H54 (cell line): ENCODE measurements at regions not wholly inside any gene's neighbourhood (a gene's known extent, or its start where the extent isn't known, plus 50 kb on each side); places are given as distances from the start of the nearest gene placed in this dataset.
"Not testable (repeated sequence)": the region's sequence is repeated elsewhere in the genome, so short reads cannot be mapped to it uniquely, and the experiment has no call there.

Experiments used
- DNase-seq: peaks from one replicate; pipeline ENCODE4 v3.0.0; 2011; ENCODE audit warnings: low spot score, mixed read lengths; ENCODE audit not compliant: insufficient read length
- FAIRE-seq: peaks from 3 replicates; lab custom pipeline; 2011; peaks lifted over from hg19 to GRCh38; lab: Jason Lieb, UNC
- POLR2A ChIP-seq: IDR thresholded peaks from 2 replicates; pipeline ENCODE4 v1.6.1; 2011; ENCODE audit warnings: low read depth, mild to moderate bottlenecking, low read length

- DNase-seq: no peak
- FAIRE-seq: no peak
- no peak for TF ChIP-seq POLR2A
These were observed 63.1 kb upstream of the NDN start for GRCh38 chr15:23750179-23750578.

DNA sequence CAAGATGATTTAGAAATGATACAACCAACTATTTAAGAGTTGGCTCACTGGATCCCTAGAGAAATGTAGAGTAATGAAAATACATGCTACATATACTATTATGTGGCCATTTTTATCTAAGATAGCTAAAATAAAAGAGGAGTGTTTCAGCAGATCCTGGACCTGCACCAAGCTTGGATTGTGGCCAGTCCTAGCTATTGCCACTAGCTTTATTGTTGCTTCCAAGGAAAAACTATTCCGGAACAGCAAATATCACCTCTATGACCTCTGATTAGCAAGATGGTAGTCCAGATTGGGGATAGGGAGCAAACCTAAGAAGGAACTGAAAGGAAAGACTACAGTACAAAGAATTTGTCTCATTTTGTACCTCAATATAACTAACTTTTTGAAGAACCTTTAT is 63.7 kb upstream of the NDN start:
- no peak for TF ChIP-seq POLR2A
- FAIRE-seq (no peak), DNase-seq (no peak)

- DNase-seq (no peak), FAIRE-seq (no peak)
- TF ChIP-seq POLR2A: no peak
These were observed 66.1 kb upstream of the NDN start for GRCh38 chr15:23753248-23753647.

DNA sequence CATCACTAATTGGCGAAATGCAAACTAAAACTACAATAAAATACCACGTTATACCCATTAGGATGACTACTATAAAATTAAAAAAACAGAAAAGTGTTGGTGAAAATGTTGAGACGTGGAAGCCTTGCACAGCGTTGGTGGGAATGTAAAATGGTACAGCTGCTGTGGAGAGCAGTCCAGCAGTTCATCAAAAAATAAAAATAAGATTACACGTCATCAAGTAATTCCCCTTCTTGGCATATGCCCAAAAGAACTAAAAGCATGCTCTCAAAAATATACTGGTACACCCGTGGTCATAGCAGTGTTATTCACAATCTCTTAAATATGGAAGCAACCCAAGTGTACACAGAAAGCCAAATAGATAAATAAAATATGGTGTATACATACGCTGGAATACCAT is 71.8 kb upstream of the NDN start:
- DNase-seq (no peak), FAIRE-seq (no peak)
- TF ChIP-seq POLR2A: no peak

DNA sequence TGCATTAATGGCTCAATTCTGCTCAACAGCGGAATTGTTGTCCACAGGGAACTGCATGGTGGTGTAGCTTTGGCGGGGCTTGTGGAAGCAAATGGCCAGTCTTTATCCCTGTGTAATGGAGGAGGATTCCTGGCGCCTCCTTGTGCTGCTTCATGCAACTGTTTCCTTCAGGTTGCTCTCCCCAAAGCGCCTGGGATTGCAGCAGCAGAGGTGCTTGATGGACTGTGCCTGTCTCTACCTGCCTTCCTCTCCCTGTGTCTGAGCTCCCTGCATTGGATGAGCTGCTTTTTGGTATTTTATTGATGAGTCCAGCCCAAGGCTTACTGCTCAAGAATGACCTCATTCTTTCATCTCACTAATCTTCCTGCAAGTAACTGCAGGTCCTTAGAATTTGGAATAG is 72.9 kb upstream of the NDN start:
- FAIRE-seq (no peak), DNase-seq (no peak)
- TF ChIP-seq POLR2A: no peak

GRCh38 chr15:23761386-23761785 is 74.3 kb upstream of the NDN start:
- DNase-seq: no peak
- FAIRE-seq: no peak

GRCh38 chr15:23762026-23762425 is 74.9 kb upstream of the NDN start:
- FAIRE-seq (no peak), DNase-seq (no peak)
- TF ChIP-seq POLR2A: no peak

More at GRCh38 chr15:23761386-23761785, 74.3 kb upstream of the NDN start:
- TF ChIP-seq POLR2A: no peak

GRCh38 chr15:23763021-23763420 is 75.9 kb upstream of the NDN start:
- no peak for TF ChIP-seq POLR2A
- FAIRE-seq (no peak), DNase-seq (no peak)

DNA sequence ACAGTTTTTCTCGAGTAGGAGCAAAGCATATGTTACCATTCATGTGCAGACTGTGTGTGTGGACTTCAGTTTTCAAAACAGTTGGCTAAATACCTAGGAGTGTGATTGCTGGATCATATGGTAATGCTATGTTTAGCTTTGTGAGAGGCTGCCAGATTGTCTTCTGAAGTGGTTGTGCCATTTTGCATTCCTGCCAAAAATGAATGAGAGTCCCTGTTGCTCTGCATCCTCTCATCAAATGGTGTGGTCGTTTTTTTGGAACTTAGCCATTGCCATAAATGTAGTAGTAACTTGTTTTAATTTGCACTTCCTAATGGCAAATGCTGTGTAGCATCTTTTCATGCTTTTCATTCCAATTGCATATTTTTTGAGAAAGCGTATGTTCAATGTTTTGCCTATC is 77.2 kb upstream of the NDN start:
- no peak for DNase-seq
- no peak for TF ChIP-seq POLR2A

GRCh38 chr15:23764716-23765115 is 77.6 kb upstream of the NDN start:
- FAIRE-seq (no peak), DNase-seq (no peak)
- no peak for TF ChIP-seq POLR2A

More for the DNA sequence above, 77.2 kb upstream of the NDN start:
- no peak for FAIRE-seq

GRCh38 chr15:23766779-23767178 is 79.7 kb upstream of the NDN start:
- DNase-seq, FAIRE-seq: not testable (repeated sequence)

GRCh38 chr15:23773093-23773492 is 86.0 kb upstream of the NDN start:
- no peak for FAIRE-seq
- no peak for TF ChIP-seq POLR2A
- no peak for DNase-seq

DNA sequence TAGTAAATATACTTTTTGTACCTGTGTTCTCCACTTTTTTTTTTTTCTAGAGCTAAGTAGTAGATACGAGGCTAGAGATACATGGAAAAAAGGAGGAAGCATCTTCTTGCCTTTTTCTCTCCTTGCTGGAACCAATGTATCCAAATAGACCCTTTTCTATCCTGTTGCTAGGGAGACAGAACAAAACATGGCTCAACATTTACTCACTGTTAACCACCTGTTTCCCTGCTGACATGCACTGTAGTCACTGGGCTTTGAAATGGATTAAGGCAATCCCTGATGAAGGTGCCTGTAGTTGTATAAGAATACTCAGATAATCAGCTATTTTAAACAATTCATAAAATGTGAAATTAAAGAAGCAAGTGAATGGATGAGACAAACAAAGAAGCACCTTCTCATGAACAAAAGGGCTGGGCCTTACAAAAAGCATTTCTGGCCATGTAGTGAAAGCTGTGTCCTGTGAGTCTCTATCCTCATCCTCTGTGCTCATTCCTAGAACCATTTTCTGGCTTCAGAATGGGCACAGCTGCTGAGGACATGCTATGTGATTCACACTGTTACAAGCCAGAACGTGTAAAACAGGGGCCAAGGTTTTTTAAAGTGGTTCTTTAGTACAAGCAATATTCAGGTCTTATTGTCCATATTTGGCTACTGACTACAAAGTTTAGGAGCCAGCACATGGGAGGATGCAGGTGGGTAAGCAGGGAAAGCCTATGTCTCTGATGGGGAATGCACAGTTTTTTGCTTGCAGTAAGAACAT is 100.4 kb upstream of the NDN start:
- FAIRE-seq (no peak), DNase-seq (no peak)
- TF ChIP-seq POLR2A: no peak

- TF ChIP-seq POLR2A: no peak
- FAIRE-seq (no peak), DNase-seq (no peak)
These were observed 106.1 kb upstream of the NDN start for GRCh38 chr15:23793191-23793680.
